ENCODE measurements at regions not wholly inside any gene's neighbourhood (a gene's known extent, or its start where the extent isn't known, plus 50 kb on each side); places are given as distances from the start of the nearest gene placed in this dataset.

- Histone ChIP-seq H3K36me3 (ENCODE audit: control insufficient read depth in 4 of 4, insufficient read depth in 3 of 4, low read depth in 1 of 4, low read length in 3 of 4) (no peaks in the 10 kb centered on the region), H3K9ac (ENCODE audit: low read depth in 1 of 2, low read length in 2 of 2) (no peak overlapping the region), H3K4me1 (ENCODE audit: control insufficient read depth in 4 of 4, insufficient read depth in 4 of 4, low read length in 3 of 4) (no peaks in the 10 kb centered on the region), H3K9me3 (ENCODE audit: control insufficient read depth in 4 of 4, low read length in 3 of 4) (peaks cover 0 to 2% (median 0%) of the 10 kb centered on the region in 4 donors), H3K4me3 (ENCODE audit: low read depth in 1 of 3, low read length in 3 of 3) (no peak overlapping the region), H3K27ac (ENCODE audit: low read depth in 1 of 2, low read length in 2 of 2) (no peak overlapping the region), H3K27me3 (ENCODE audit: control insufficient read depth in 4 of 4, insufficient read depth in 4 of 4, low read length in 3 of 4) (peaks cover 0 to 8% (median 1%) of the 10 kb centered on the region in 4 donors)
- WGBS, result 73% methylated on average over 4 of the region's 4 CpGs
- no peak for TF ChIP-seq ZBTB33 (IDR thresholded peaks at IDR 0.05)
- no peak for TF ChIP-seq NR2F2 (IDR thresholded peaks at IDR 0.05)
- TF ChIP-seq GABPA (IDR thresholded peaks at IDR 0.05 in 1 of 2, conservative IDR thresholded peaks at IDR 0.05 in 1 of 2), result no peak
- TF ChIP-seq EGR1 (IDR thresholded peaks at IDR 0.05; ENCODE audit: low read depth in 2 of 2), result no peak
- TF ChIP-seq TAF1 (conservative IDR thresholded peaks at IDR 0.05), result no peak
- no peak for TF ChIP-seq FOXA1 (IDR thresholded peaks at IDR 0.05)
- TF ChIP-seq HNF4G (IDR thresholded peaks at IDR 0.05), result no peak
- no peak for TF ChIP-seq ATF3 (IDR thresholded peaks at IDR 0.05)
- no peak for TF ChIP-seq RAD21 (IDR thresholded peaks at IDR 0.05)
- no peak for TF ChIP-seq RXRA (IDR thresholded peaks at IDR 0.05)
- no peak for TF ChIP-seq REST (IDR thresholded peaks at IDR 0.05)
- no peak for TF ChIP-seq MAX (IDR thresholded peaks at IDR 0.05)
- TF ChIP-seq YY1 (IDR thresholded peaks at IDR 0.05), result no peak
- TF ChIP-seq SP1 (IDR thresholded peaks at IDR 0.05), result no peak
- no peak for TF ChIP-seq HNF4A (conservative IDR thresholded peaks at IDR 0.05)
- no peak for TF ChIP-seq FOXA2 (IDR thresholded peaks at IDR 0.05)
- TF ChIP-seq JUND (IDR thresholded peaks at IDR 0.05), result no peak
- no peak for TF ChIP-seq CTCF (IDR thresholded peaks at IDR 0.05; ENCODE audit: low read depth, low read length, missing input control)
- DNase-seq (ENCODE audit: low spot score), result no peak
These were observed 98.2 kb upstream of the ERG start for GRCh38 chr21:38596264-38597042.

All from liver (tissue), 8 donors.